Skeletal muscle tissue (tissue), 3 donors: ENCODE measurements at regions not wholly inside any gene's neighbourhood (a gene's known extent, or its start where the extent isn't known, plus 50 kb on each side); places are given as distances from the start of the nearest gene placed in this dataset.

Experiments used
- H3K27ac ChIP-seq: one replicate; pipeline ENCODE4 v1.7.0; 2013; ENCODE audit warnings: mild to moderate bottlenecking, low read depth, low read length, inconsistent platforms
- H3K27me3 ChIP-seq, 3 donors: one replicate each; pipeline ENCODE4 v1.7.0; 2013; ENCODE audit warnings: low read length in 3 of 3; ENCODE audit not compliant: control insufficient read depth in 3 of 3, insufficient read depth in 3 of 3
- H3K36me3 ChIP-seq, 3 donors: one replicate each; pipeline ENCODE4 v1.7.0; 2013; ENCODE audit warnings: low read length in 3 of 3; ENCODE audit not compliant: control insufficient read depth in 3 of 3, insufficient read depth in 3 of 3
- H3K4me1 ChIP-seq, 3 donors: one replicate each; pipeline ENCODE4 v1.7.0; 2013; ENCODE audit warnings: low read length in 3 of 3, mild to moderate bottlenecking in 3 of 3; ENCODE audit not compliant: control insufficient read depth in 3 of 3, insufficient read depth in 3 of 3
- H3K4me3 ChIP-seq, 3 donors: one replicate each; pipeline ENCODE4 v1.7.0; 2013; ENCODE audit warnings: low read length in 3 of 3
- H3K9ac ChIP-seq, 3 donors: one replicate each; pipeline ENCODE4 v1.7.0; 2013; ENCODE audit warnings: low read length in 3 of 3, mild to moderate bottlenecking in 3 of 3, moderate library complexity in 2 of 3, low read depth in 1 of 3
- H3K9me3 ChIP-seq, 3 donors: one replicate each; pipeline ENCODE4 v1.7.0; 2013; ENCODE audit warnings: low read length in 3 of 3; ENCODE audit not compliant: control insufficient read depth in 3 of 3
- donor health status: Osteomylitis.

- Histone ChIP-seq H3K27ac (no peak overlapping the region), H3K27me3 (peaks cover 12 to 19% (median 12%) of the 10 kb centered on the region in 3 donors), H3K36me3 (no peaks in the 10 kb centered on the region), H3K4me1 (peaks cover 0 to 4% (median 3%) of the 10 kb centered on the region in 3 donors), H3K9ac (no peak overlapping the region), H3K4me3 (no peak overlapping the region), H3K9me3 (peaks cover 0 to 2% (median 0%) of the 10 kb centered on the region in 3 donors)
These were observed 53.0 kb upstream of the PCSK6 start for GRCh38 chr15:101542306-101543025.

DNA sequence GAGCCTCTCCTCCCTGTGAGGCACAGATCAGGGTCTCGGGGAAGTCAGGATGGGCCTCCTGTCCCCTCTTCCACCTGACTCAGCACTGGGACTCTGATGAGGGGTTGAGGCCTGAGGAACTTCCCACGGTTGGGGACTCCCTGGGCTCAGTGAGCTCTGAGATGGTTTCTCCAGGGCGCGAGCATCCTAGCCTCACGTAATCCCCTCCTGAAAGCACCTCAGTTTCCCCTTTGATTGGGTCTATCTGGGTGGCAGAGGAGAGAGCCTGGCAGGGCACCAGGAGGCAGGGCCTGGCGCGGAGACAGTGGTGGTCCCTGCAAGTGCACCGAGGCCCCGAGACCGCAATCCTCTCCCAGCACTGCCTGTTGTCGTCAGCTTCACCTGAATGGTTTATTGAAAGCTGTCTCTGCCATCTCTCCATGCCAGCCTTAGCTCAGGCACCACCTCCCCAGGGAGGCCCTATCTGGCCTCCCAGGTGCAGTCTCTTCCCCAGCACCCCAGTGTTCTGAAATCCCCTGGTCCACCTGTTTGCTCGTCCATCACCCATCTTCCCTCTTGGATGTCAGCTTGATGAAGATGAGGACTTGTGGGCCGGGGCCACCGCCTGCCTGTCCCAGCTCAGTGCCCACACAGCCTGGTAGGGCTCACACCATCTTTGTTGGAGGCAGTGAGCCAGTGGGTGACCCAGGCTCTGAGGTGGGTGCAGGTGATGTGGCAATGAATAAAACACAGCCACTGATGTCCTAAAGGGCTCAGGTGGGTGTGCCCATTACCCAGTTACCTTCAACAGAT is 52.2 kb upstream of the PCSK6 start:
- Histone ChIP-seq H3K4me3 (no peak overlapping the region), H3K9ac (no peak overlapping the region), H3K9me3 (peaks cover 0 to 2% (median 0%) of the 10 kb centered on the region in 3 donors), H3K36me3 (no peaks in the 10 kb centered on the region), H3K27me3 (peaks cover 12 to 19% (median 15%) of the 10 kb centered on the region in 3 donors), H3K4me1 (peaks cover 0 to 5% (median 4%) of the 10 kb centered on the region in 3 donors), H3K27ac (no peak overlapping the region)

DNA sequence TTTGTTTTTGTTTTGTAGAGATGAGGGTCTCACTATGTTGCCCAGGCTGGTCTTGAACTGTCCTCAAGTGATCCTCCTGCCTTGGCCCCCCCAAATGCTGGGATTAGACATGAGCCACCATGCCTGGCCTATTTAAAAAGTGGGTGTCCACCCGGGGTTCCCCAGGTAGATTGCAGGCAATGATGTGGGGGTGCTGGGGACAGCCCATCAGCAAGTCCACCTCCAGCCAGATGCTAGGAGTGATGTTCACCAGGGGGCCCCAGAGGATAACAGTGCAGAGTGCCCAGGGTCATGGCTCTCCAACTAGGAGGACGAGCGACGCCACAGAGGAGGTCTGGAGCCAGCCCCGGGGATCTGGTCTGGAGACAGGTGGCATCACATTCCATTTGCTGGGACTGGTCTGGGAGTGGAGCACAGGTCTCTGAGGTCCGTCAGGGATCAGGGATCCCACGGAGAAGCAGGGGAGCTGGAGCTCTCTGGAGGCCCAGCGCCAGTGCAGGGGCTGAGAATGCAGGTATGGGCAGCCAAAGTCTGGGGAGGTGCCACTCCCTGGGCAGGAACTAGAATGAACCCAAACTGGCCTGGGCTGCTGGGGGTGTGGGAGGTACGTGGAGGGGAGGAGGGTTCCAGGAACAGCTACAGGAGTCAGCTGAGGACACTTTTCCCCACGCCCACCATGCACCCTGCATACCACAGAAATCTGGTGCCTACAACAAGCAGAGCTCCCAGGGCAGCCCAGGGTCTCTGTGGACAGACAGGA is 51.2 kb upstream of the PCSK6 start:
- Histone ChIP-seq H3K27ac (no peak overlapping the region), H3K9ac (no peak overlapping the region), H3K4me3 (no peak overlapping the region), H3K9me3 (peaks cover 0 to 2% (median 0%) of the 10 kb centered on the region in 3 donors), H3K4me1 (peaks cover 0 to 5% (median 4%) of the 10 kb centered on the region in 3 donors), H3K27me3 (peaks cover 12 to 15% (median 12%) of the 10 kb centered on the region in 3 donors), H3K36me3 (no peaks in the 10 kb centered on the region)

- H3K4me3 ChIP-seq: no peak overlapping the region
- H3K9me3 ChIP-seq: peaks cover 0 to 2% (median 0%) of the 10 kb centered on the region in 3 donors
- peaks cover 0 to 5% (median 4%) of the 10 kb centered on the region in 3 donors for H3K4me1 ChIP-seq
- no peak overlapping the region for H3K9ac ChIP-seq
- peaks cover 12 to 15% (median 12%) of the 10 kb centered on the region in 3 donors for H3K27me3 ChIP-seq
- no peaks in the 10 kb centered on the region for H3K36me3 ChIP-seq
- no peak overlapping the region for H3K27ac ChIP-seq
These were observed 50.4 kb upstream of the PCSK6 start for GRCh38 chr15:101539930-101540329.

GRCh38 chr15:101539492-101539891 is 50.0 kb upstream of the PCSK6 start:
- peaks cover 12 to 15% (median 12%) of the 10 kb centered on the region in 3 donors for H3K27me3 ChIP-seq
- no peak overlapping the region for H3K9ac ChIP-seq
- H3K36me3 ChIP-seq: no peaks in the 10 kb centered on the region
- H3K4me3 ChIP-seq: no peak overlapping the region
- peaks cover 0 to 2% (median 0%) of the 10 kb centered on the region in 3 donors for H3K9me3 ChIP-seq
- no peak overlapping the region for H3K27ac ChIP-seq
- peaks cover 0 to 5% (median 4%) of the 10 kb centered on the region in 3 donors for H3K4me1 ChIP-seq
